PFSK-1 (cell line): ENCODE measurements at regions not wholly inside any gene's neighbourhood (a gene's known extent, or its start where the extent isn't known, plus 50 kb on each side); places are given as distances from the start of the nearest gene placed in this dataset.

Source experiments
- FOXP2 ChIP-seq: optimal IDR thresholded peaks from 2 replicates; pipeline ENCODE3; 2011; ENCODE audit warnings: borderline replicate concordance, control low read depth, inconsistent platforms; ENCODE audit not compliant: insufficient read depth; ENCODE audit errors: extremely low read length, extremely low read depth
- POLR2AphosphoS5 ChIP-seq: IDR thresholded peaks from 2 replicates; pipeline ENCODE4 v1.6.1; 2012; ENCODE audit warnings: low read depth, mild to moderate bottlenecking, control low read depth, low read length, moderate library complexity
- SIN3A ChIP-seq: IDR thresholded peaks from 2 replicates; pipeline ENCODE4 v1.6.1; 2012; ENCODE audit warnings: mild to moderate bottlenecking, low read length, moderate library complexity, borderline replicate concordance; ENCODE audit not compliant: insufficient read depth
- TAF1 ChIP-seq: IDR thresholded peaks from 2 replicates; pipeline ENCODE4 v1.6.1; 2012; ENCODE audit warnings: low read length, control low read depth, borderline replicate concordance; ENCODE audit not compliant: insufficient read depth
- TF ChIP-seq, protein P1 (sequence below), 2 experiments: IDR thresholded peaks; 2 replicates each; pipeline versions ENCODE4 v1.6.1 to v1.8.0; 2011 to 2012; ENCODE audit warnings: low read depth in 2 of 2, low read length in 2 of 2, control low read depth in 1 of 2, inconsistent platforms in 1 of 2, mild to moderate bottlenecking in 1 of 2, moderate library complexity in 1 of 2; ENCODE audit not compliant: insufficient read depth in 1 of 2

GRCh38 chr16:49014277-49015224 is 267.1 kb downstream of the CBLN1 start:
- TF ChIP-seq SIN3A (no peak), TAF1 (no peak), POLR2AphosphoS5 (no peak), FOXP2 (no peak)
- TF ChIP-seq, protein P1, sequence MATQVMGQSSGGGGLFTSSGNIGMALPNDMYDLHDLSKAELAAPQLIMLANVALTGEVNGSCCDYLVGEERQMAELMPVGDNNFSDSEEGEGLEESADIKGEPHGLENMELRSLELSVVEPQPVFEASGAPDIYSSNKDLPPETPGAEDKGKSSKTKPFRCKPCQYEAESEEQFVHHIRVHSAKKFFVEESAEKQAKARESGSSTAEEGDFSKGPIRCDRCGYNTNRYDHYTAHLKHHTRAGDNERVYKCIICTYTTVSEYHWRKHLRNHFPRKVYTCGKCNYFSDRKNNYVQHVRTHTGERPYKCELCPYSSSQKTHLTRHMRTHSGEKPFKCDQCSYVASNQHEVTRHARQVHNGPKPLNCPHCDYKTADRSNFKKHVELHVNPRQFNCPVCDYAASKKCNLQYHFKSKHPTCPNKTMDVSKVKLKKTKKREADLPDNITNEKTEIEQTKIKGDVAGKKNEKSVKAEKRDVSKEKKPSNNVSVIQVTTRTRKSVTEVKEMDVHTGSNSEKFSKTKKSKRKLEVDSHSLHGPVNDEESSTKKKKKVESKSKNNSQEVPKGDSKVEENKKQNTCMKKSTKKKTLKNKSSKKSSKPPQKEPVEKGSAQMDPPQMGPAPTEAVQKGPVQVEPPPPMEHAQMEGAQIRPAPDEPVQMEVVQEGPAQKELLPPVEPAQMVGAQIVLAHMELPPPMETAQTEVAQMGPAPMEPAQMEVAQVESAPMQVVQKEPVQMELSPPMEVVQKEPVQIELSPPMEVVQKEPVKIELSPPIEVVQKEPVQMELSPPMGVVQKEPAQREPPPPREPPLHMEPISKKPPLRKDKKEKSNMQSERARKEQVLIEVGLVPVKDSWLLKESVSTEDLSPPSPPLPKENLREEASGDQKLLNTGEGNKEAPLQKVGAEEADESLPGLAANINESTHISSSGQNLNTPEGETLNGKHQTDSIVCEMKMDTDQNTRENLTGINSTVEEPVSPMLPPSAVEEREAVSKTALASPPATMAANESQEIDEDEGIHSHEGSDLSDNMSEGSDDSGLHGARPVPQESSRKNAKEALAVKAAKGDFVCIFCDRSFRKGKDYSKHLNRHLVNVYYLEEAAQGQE (IDR thresholded peaks at IDR 0.05; ENCODE audit: insufficient read depth in 1 of 2, low read depth in 2 of 2, low read length in 2 of 2) = no peak
